C4-2B (cell line): ENCODE measurements at regions not wholly inside any gene's neighbourhood (a gene's known extent, or its start where the extent isn't known, plus 50 kb on each side); places are given as distances from the start of the nearest gene placed in this dataset.

Source experiments
- H3K27ac ChIP-seq: fragments of 450-650 bp; 2 replicates; pipeline ENCODE4 v1.5.1; 2017
- ZFX ChIP-seq: fragments of 450-650 bp; IDR thresholded peaks from 2 replicates; pipeline ENCODE4 v1.6.1; 2017
- TF ChIP-seq, protein P1 (sequence below): fragments of 450-650 bp; conservative IDR thresholded peaks from 2 replicates; pipeline ENCODE4 v1.5.1; 2017; ENCODE audit warnings: mild to moderate bottlenecking

DNA sequence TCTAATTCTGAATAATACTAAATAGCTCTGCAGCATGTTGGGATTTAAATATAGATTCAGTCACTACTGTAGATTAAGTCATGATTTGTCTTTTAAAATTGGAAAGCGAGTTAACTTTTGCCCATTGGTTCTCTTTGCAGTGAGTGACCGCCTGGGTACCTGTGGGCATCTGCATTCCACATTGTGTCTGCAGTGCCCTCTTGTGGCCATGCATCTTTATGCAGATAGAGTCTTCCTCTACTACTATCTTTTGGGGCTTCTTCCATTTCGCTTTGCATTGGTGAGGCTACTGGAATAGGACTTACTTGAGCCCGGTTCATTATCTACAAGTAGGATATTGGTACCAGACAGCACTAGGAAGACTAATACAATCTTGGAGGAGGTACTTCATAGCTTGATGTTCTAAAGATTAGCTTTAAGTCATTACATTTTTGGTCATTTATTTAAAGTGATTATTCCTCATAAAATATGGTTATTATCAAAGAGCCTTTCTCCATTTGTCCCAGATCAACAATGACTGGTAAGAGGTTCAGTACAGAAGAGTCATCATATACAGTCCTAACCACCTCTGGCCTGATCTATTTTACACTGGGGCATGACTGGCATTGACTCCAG lies 203.0 kb downstream of the SOCS6 start:
- TF ChIP-seq, protein P1, sequence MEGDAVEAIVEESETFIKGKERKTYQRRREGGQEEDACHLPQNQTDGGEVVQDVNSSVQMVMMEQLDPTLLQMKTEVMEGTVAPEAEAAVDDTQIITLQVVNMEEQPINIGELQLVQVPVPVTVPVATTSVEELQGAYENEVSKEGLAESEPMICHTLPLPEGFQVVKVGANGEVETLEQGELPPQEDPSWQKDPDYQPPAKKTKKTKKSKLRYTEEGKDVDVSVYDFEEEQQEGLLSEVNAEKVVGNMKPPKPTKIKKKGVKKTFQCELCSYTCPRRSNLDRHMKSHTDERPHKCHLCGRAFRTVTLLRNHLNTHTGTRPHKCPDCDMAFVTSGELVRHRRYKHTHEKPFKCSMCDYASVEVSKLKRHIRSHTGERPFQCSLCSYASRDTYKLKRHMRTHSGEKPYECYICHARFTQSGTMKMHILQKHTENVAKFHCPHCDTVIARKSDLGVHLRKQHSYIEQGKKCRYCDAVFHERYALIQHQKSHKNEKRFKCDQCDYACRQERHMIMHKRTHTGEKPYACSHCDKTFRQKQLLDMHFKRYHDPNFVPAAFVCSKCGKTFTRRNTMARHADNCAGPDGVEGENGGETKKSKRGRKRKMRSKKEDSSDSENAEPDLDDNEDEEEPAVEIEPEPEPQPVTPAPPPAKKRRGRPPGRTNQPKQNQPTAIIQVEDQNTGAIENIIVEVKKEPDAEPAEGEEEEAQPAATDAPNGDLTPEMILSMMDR = peak; percentile 89
- TF ChIP-seq ZFX = no peak
- no peak overlapping the region for H3K27ac ChIP-seq

DNA sequence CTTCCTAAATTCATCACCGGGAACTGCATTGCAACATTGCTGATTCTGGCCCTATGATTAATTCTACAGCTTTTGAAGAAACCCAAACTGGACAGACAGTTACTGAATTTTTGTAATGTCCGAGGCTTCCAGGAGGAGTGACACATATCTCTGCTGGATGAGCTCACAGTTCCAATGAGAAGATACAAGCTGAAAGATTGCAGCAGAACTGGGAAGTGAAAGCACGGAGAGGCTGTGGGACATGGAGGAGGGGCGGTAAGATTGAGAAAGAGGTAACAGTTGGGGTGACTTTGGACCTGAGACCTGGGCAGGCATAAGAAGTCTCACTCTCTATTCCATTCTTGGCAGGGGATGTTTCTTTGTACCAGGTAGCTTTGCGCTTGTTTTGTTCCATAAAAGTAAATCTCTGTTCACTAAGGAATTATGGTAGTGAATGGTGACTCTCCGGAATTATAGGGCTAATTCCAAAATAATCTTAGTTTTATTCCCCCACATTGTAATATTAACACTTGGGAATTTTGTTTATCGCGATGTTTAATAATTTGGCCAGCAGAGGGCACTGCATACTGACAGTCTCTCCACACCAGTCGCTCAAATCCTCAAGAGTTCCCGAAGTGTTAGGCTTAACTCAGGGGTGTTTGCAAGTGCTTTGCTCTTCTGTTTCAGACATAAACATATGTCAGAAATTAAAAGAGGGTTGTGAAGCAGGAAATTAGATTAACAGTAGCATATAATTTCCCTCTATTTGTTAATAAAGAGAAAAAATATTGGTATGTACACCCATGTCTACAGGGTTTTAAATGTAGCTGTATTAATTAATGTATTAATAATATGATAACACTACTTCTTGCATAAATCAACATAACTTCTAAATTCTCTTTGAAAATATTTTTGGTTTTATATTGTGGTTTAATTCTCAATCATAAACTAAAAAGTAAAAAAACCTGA lies 201.4 kb downstream of the SOCS6 start:
- no peak overlapping the region for H3K27ac ChIP-seq
- TF ChIP-seq, protein P1 = peak; percentile 77
- no peak for TF ChIP-seq ZFX

DNA sequence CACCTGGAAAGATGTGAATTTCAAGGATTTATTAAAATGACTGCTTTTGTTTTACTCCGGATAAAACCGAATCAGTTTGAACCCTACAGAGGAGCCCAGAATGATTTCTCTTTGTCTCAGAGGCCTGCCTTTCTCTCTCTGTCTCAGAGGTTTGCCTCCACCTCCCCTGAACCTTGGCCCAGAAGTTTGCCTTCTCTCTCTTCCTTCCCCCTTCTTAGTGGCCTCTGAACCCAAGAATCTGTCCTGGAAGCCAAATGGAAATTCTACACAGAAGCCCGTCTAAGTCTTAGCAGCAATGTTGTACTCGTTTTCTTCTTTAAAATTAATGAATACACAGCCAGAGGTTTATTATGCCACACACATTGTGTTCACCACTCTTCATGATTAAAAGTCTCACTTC lies 200.7 kb downstream of the SOCS6 start:
- no peak overlapping the region for H3K27ac ChIP-seq
- TF ChIP-seq, protein P1 = no peak
- no peak for TF ChIP-seq ZFX

DNA sequence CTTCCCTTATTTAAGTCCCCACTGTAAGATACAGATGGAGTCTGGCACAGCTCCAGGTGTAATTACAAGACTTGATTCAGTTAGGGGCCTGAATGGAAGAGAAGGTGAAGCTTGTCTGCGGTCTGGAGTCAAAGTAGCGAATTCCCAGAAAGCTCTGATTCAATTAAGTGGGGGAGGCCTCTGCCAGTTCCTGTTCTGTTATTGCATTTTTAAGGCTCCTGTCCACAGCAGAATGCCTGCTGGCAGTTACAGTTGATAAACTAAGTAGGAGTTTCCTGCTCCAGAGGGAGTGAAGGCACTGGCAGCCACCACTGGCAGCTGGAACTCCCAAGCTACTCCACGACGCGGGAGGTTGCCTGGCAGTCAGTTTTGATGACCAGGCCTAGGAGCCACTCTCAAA lies 181.1 kb downstream of the SOCS6 start:
- TF ChIP-seq, protein P1 = no peak
- no peak for TF ChIP-seq ZFX
- no peak overlapping the region for H3K27ac ChIP-seq

DNA sequence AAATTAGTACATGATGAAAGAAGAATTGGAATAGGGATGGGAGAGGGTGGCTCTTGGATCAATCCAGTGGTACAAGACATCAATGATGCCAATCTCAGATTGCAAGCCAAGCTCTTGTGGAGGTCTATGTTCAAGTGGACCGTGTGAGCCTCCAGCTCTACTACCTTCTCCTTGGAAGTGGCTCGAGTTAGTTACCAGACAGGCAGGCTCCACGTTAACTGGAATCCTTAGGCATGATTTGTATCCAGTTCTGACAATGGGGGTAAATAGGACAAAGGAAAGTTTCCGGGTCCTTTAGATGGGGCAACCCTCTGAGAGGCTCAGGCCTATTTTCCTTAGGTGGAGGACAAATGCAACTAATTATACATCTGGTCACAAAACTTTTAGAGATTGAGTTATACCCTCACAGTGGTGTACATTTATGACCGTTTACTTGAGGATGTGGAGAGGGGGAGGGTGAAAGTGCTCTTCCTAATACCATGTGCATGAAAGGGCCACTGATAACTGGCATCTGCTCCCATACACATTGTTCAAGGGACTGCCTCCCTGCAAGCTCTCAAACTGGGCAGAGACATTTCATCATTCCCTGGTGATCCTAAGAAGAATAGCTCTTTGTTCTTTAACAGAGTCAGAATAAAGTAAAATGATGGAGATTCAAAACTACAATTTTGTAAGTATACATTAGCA lies 180.2 kb downstream of the SOCS6 start:
- H3K27ac ChIP-seq = no peak overlapping the region
- no peak for TF ChIP-seq ZFX
- TF ChIP-seq, protein P1 = no peak

DNA sequence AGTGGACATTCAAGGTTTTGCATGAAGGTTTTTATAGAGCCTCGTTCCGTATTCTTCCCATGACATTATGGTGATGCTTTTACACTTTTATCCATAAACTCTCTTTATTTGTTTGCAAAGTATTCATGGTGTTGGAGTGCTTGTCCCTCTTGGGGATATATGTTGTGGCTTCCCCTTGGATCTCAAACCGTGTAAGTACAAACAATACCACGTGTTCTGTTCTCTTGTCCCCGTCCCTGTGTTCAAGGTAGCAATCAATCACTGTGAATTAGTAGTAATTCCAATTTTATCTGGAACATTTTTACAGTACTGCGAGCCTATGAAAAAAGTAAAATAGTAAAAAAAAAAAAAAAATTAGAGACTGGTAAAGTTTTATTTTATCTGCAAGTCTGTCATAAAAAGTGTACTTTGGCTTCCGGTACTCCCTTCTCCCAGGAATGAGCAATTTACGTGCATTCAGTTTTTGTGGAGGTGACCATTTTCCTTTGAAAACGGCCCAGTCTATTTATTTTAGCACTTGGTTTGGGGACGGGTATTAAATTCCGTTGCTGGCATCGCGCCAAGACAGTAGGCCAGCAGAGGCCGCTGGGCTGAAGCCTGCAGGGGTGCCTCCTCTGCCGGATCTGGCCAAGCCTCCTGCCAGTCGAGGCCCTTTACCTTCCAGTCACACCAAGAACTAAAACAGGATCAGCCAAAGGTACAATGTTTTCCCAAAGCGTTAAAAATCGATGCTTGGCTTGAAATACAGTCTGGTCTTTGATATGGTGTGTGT lies 175.7 kb downstream of the SOCS6 start:
- TF ChIP-seq ZFX = no peak
- TF ChIP-seq, protein P1 = peak; percentile 20
- H3K27ac ChIP-seq = no peak overlapping the region
